Spleen (tissue), 11 donors: ENCODE measurements at regions not wholly inside any gene's neighbourhood (a gene's known extent, or its start where the extent isn't known, plus 50 kb on each side); places are given as distances from the start of the nearest gene placed in this dataset.

ENCODE experiments used
- DNase-seq: peaks from one replicate; pipeline ENCODE4 v3.0.0-alpha.2; 2020
- H3K27ac ChIP-seq, 8 donors: fragments of 200-600 bp; sonication (generic) in 7 of 8; 1 replicate in 4 of 8; 2 replicates in 4 of 8; pipeline versions ENCODE4 v1.5.0 to v1.8.0; 2016 to 2021; ENCODE audit warnings: inconsistent platforms in 4 of 8, mild to moderate bottlenecking in 4 of 8, moderate library complexity in 1 of 8
- H3K27me3 ChIP-seq, 7 donors: fragments of 200-600 bp; sonication (generic) in 6 of 7; replicated peaks in 1 of 7; 1 replicate in 4 of 7; 2 replicates in 3 of 7; pipeline versions ENCODE4 v1.5.0 to v1.8.0; 2016 to 2021; ENCODE audit warnings: inconsistent platforms in 3 of 7, mild to moderate bottlenecking in 1 of 7
- H3K36me3 ChIP-seq, 6 donors: fragments of 200-600 bp; sonication (generic) in 5 of 6; 1 replicate in 4 of 6; 2 replicates in 2 of 6; pipeline versions ENCODE4 v1.5.0 to v1.8.0; 2016 to 2021; ENCODE audit warnings: inconsistent platforms in 2 of 6
- H3K4me1 ChIP-seq, 6 donors: fragments of 200-600 bp; sonication (generic) in 5 of 6; 1 replicate in 3 of 6; 2 replicates in 3 of 6; pipeline versions ENCODE4 v1.5.0 to v1.8.0; 2016 to 2021; ENCODE audit warnings: inconsistent platforms in 3 of 6
- H3K4me3 ChIP-seq, 8 donors: fragments of 200-600 bp; sonication (generic) in 7 of 8; 1 replicate in 4 of 8; 2 replicates in 4 of 8; pipeline versions ENCODE4 v1.5.0 to v1.8.0; 2016 to 2021; ENCODE audit warnings: inconsistent platforms in 4 of 8, mild to moderate bottlenecking in 4 of 8, moderate library complexity in 2 of 8
- H3K9me3 ChIP-seq, 8 donors: fragments of 200-600 bp; sonication (generic) in 7 of 8; 1 replicate in 4 of 8; 2 replicates in 4 of 8; pipeline versions ENCODE4 v1.5.0 to v1.8.0; 2016 to 2021; ENCODE audit warnings: inconsistent platforms in 4 of 8
- CTCF ChIP-seq, 11 experiments: fragments of 200-600 bp in 7 of 11; fragments of 450-650 bp in 4 of 11; sonication (generic) in 4 of 11; IDR thresholded peaks in 8 of 11; conservative IDR thresholded peaks in 3 of 11; 1 replicate in 7 of 11; 2 replicates in 4 of 11; pipeline versions ENCODE4 v1.4.0 to v1.8.0; 2016 to 2021; ENCODE audit warnings: antibody characterized with exemption in 11 of 11, inconsistent platforms in 4 of 11, mild to moderate bottlenecking in 1 of 11
- POLR2A ChIP-seq, 3 donors: fragments of 450-650 bp; IDR thresholded peaks; one replicate each; pipeline ENCODE4 v1.5.1; 2017; ENCODE audit warnings: antibody characterized with exemption in 3 of 3, mild to moderate bottlenecking in 1 of 3
- POLR2AphosphoS5 ChIP-seq, 3 donors: sonication (generic); formaldehyde crosslinking; IDR thresholded peaks; one replicate each; pipeline ENCODE4 v1.5.1; 2017; ENCODE audit warnings: antibody characterized with exemption in 3 of 3
- WGBS, 5 donors: extraction: QIAGEN DNeasy Blood & Tissue Kit in 3 of 5; methylation state at CpG; one replicate each; pipeline versions ENCODE4 v1.1.5 to v1.1.7; 2013 to 2018; 5-methylcytosine and 5-hydroxymethylcytosine counted together
- intact Hi-C: fragments of 100-400 bp; cut with DNase I; formaldehyde crosslinking; loops from one replicate; pipeline ENCODE4 v1.15.0; 2023; ENCODE audit warnings: low total_unique reads
- donor health status: healthy with polysubstance abuse.
- donor health status: DM: no; HTN: no; CAD: no; lungs with moderate emphysema.
- donor health status: DM: no; HTN: no; CAD: no.
- donor health status: Bipolar disorder and iron deficiency.
- donor health status: healthy.
- donor health status: DM: no; HTN: no; CAD: no.
- donor health status: DM: yes; HTN: yes; CAD: no.

GRCh38 chr5:103724271-103724670, 161.7 kb upstream of the NUDT12 start:
- Histone ChIP-seq H3K27me3 (no peaks in the 10 kb centered on the region), H3K36me3 (no peaks in the 10 kb centered on the region), H3K4me1 (no peaks in the 10 kb centered on the region), H3K4me3 (no peak overlapping the region), H3K27ac (no peak overlapping the region), H3K9me3 (peaks cover 0 to 29% (median 19%) of the 10 kb centered on the region in 8 donors)
- DNase-seq = no peak
- TF ChIP-seq POLR2AphosphoS5 (IDR thresholded peaks at IDR 0.05) (no peak), CTCF (IDR thresholded peaks at IDR 0.05 in 8 of 11, conservative IDR thresholded peaks at IDR 0.05 in 3 of 11) (no peak)
- intact Hi-C loops = no loop called here

GRCh38 chr5:103721183-103721582, 158.6 kb upstream of the NUDT12 start:
- no peaks in the 10 kb centered on the region for H3K36me3 ChIP-seq
- intact Hi-C loops = no loop called here
- no peak overlapping the region for H3K27ac ChIP-seq
- no peak for DNase-seq
- H3K4me1 ChIP-seq = no peaks in the 10 kb centered on the region
- TF ChIP-seq POLR2AphosphoS5 (IDR thresholded peaks at IDR 0.05) (no peak), CTCF (IDR thresholded peaks at IDR 0.05 in 8 of 11, conservative IDR thresholded peaks at IDR 0.05 in 3 of 11) (no peak), POLR2A (IDR thresholded peaks at IDR 0.05) (no peak)
- 69 to 83% (median 75%) methylated on average over 3 of the region's 3 CpGs for WGBS, 5 donors
- H3K27me3 ChIP-seq = no peaks in the 10 kb centered on the region
- H3K4me3 ChIP-seq = no peak overlapping the region
- peaks cover 0 to 29% (median 19%) of the 10 kb centered on the region in 8 donors for H3K9me3 ChIP-seq

DNA sequence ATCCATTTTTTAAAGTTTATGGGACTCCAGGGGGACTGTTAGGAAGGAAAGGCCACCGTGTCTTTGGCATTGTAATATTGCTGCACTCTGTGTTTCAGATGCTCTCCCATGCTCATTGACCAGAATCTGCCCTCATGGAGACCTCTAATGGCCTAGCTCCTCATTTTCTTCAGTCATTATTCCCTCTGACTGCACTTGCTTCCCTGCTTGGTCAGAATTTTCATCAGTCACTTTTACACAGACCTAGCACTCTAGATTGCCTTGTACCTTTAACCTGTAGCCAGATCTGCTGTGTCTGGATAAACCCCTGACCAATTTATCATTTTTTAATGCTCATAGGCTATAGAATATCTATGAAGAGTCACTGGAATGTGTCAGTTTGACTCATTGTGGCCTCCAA, 155.5 kb upstream of the NUDT12 start:
- H3K4me1 ChIP-seq = no peaks in the 10 kb centered on the region
- TF ChIP-seq POLR2A (IDR thresholded peaks at IDR 0.05) (no peak), POLR2AphosphoS5 (IDR thresholded peaks at IDR 0.05) (no peak)
- no peaks in the 10 kb centered on the region for H3K27me3 ChIP-seq
- H3K4me3 ChIP-seq = no peak overlapping the region
- H3K36me3 ChIP-seq = no peaks in the 10 kb centered on the region
- DNase-seq = no peak
- 53 to 69% (median 60%) methylated on average over 1 of the region's 1 CpG for WGBS, 5 donors
- no peak overlapping the region for H3K27ac ChIP-seq
- H3K9me3 ChIP-seq = peaks cover 0 to 29% (median 19%) of the 10 kb centered on the region in 8 donors
- intact Hi-C loops = no loop called here

DNA sequence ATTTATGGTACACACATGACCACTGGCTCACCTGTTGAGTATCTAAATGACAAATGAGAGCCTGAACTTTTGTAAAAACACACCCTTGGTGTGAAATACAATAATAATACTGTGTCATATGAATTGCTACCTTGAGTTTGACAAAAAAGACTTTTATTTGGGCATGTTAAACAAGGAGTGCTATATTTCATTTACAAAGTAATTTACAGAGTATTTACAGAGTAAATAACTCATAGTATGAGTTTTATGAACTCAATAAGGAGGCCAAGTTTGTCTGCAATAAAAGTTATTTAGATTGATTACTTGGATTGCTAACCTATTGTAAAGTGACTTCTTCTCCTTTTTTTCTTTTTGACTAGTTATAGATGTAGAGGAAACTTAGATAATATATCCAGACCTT, 146.0 kb upstream of the NUDT12 start:
- no peak overlapping the region for H3K27ac ChIP-seq
- H3K27me3 ChIP-seq = no peaks in the 10 kb centered on the region
- intact Hi-C loops = no loop called here
- H3K9me3 ChIP-seq = no peaks in the 10 kb centered on the region
- TF ChIP-seq CTCF (IDR thresholded peaks at IDR 0.05 in 8 of 11, conservative IDR thresholded peaks at IDR 0.05 in 3 of 11) (no peak), POLR2A (IDR thresholded peaks at IDR 0.05) (no peak), POLR2AphosphoS5 (IDR thresholded peaks at IDR 0.05) (no peak)
- H3K4me1 ChIP-seq = no peaks in the 10 kb centered on the region
- no peak overlapping the region for H3K4me3 ChIP-seq
- no peak for DNase-seq
- no peaks in the 10 kb centered on the region for H3K36me3 ChIP-seq
